Neural progenitor cell (in vitro differentiated cells): ENCODE measurements at regions not wholly inside any gene's neighbourhood (a gene's known extent, or its start where the extent isn't known, plus 50 kb on each side); places are given as distances from the start of the nearest gene placed in this dataset.
A peak's percentile ranks its signal among the peaks of the same experiment; 100 is the strongest.

Experiments
- DNase-seq: peaks from one replicate; pipeline ENCODE4 v3.0.0-alpha.2; 2016; ENCODE audit warnings: low spot score
- H2AFZ ChIP-seq: fragments of 200-600 bp; sonication (generic); replicated peaks from 2 replicates; pipeline ENCODE4 v1.6.1; 2016; ENCODE audit warnings: antibody characterized with exemption
- H3F3A ChIP-seq: fragments of 200-600 bp; sonication (generic); 2 replicates; pipeline ENCODE4 v1.6.1; 2016; ENCODE audit warnings: antibody characterized with exemption, low read depth
- H3K27ac ChIP-seq: fragments of 200-600 bp; sonication (generic); 2 replicates; pipeline ENCODE4 v1.5.1; 2016; ENCODE audit warnings: mild to moderate bottlenecking
- H3K27me3 ChIP-seq: fragments of 200-600 bp; sonication (generic); 2 replicates; pipeline ENCODE4 v1.6.1; 2016; ENCODE audit warnings: mild to moderate bottlenecking, moderate library complexity
- H3K36me3 ChIP-seq: fragments of 200-600 bp; sonication (generic); 2 replicates; pipeline ENCODE4 v1.5.1; 2016
- H3K4me1 ChIP-seq: fragments of 200-600 bp; sonication (generic); 2 replicates; pipeline ENCODE4 v1.6.1; 2016; ENCODE audit warnings: mixed run types
- H3K4me2 ChIP-seq: fragments of 200-600 bp; sonication (generic); 2 replicates; pipeline ENCODE4 v1.6.1; 2016
- H3K4me3 ChIP-seq: fragments of 200-600 bp; sonication (generic); 2 replicates; pipeline ENCODE4 v1.5.1; 2016
- H3K79me2 ChIP-seq: fragments of 200-600 bp; sonication (generic); 2 replicates; pipeline ENCODE4 v1.6.1; 2016; ENCODE audit warnings: low read depth
- H3K9ac ChIP-seq: fragments of 200-600 bp; sonication (generic); 2 replicates; pipeline ENCODE4 v1.6.1; 2016
- H3K9me3 ChIP-seq: fragments of 200-600 bp; sonication (generic); 2 replicates; pipeline ENCODE4 v1.5.1; 2016; ENCODE audit warnings: low read depth
- H4K20me1 ChIP-seq: fragments of 200-600 bp; sonication (generic); 2 replicates; pipeline ENCODE4 v1.6.1; 2016; ENCODE audit warnings: low read depth
- H3K27ac Mint-ChIP-seq: 3 replicates; pipeline ENCODE4 v1.8.0; 2021; ENCODE audit warnings: mixed read lengths
- H3K27me3 Mint-ChIP-seq: 2 replicates; pipeline ENCODE4 v1.8.0; 2022; ENCODE audit warnings: low read depth, mild to moderate bottlenecking, inconsistent platforms, moderate library complexity, mixed read lengths; ENCODE audit not compliant: insufficient read depth
- H3K36me3 Mint-ChIP-seq: 3 replicates; pipeline ENCODE4 v1.8.0; 2021; ENCODE audit warnings: mixed read lengths
- H3K4me1 Mint-ChIP-seq: 3 replicates; pipeline ENCODE4 v1.8.0; 2021; ENCODE audit warnings: mixed read lengths
- H3K4me3 Mint-ChIP-seq: 3 replicates; pipeline ENCODE4 v1.8.0; 2021; ENCODE audit warnings: mild to moderate bottlenecking, moderate library complexity, mixed read lengths
- H3K9me3 Mint-ChIP-seq: 3 replicates; pipeline ENCODE4 v1.8.0; 2020; ENCODE audit warnings: mixed read lengths
- EZH2 ChIP-seq: fragments of 200-600 bp; sonication (generic); IDR thresholded peaks from 2 replicates; pipeline ENCODE4 v1.6.1; 2017; ENCODE audit warnings: antibody characterized with exemption, mild to moderate bottlenecking, moderate library complexity
- EZH2phosphoT487 ChIP-seq: fragments of 200-600 bp; sonication (generic); IDR thresholded peaks from 2 replicates; pipeline ENCODE4 v1.6.1; 2017; ENCODE audit warnings: antibody characterized with exemption
- TF ChIP-seq, protein P1 (sequence below): fragments of 200-600 bp; sonication (generic); IDR thresholded peaks from 2 replicates; pipeline ENCODE4 v1.5.1; 2017; ENCODE audit warnings: antibody characterized with exemption, mild to moderate bottlenecking

DNA sequence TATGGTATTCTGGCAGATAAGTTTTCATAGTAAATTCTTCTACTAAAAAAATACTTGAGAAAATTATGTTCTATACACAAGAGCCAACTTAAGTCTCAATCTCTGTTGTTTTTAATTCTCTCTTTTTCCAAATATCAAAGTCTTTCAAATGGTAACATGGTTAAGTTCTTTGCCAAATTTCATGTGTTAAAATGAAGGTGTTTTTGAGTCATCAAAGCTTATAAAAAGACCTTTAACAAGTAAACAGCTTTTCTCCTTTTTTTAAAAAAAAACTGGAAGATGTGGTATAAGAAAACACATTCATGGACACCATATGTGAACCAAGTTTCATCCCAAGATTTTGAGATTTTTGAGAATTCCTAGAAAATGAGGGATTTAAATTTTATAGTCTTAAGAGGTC, 111.3 kb downstream of the FOXG1 start:
- Histone ChIP-seq H3K27ac (no peak overlapping the region), H3K36me3 (no peaks in the 10 kb centered on the region), H3K4me2 (no peak overlapping the region), H3K27me3 (no peaks in the 10 kb centered on the region), H4K20me1 (no peaks in the 10 kb centered on the region), H3K4me3 (no peak overlapping the region), H3K9me3 (no peaks in the 10 kb centered on the region), H3F3A (no peaks in the 10 kb centered on the region), H3K9ac (no peak overlapping the region), H3K79me2 (no peaks in the 10 kb centered on the region), H2AFZ (no peak overlapping the region), H3K4me1 (peaks cover 6% of the 10 kb centered on the region)
- no peak for TF ChIP-seq EZH2
- Mint-ChIP-seq H3K27ac (no peak overlapping the region), H3K4me1 (peaks cover 36% of the 10 kb centered on the region), H3K9me3 (no peaks in the 10 kb centered on the region), H3K27me3 (no peaks in the 10 kb centered on the region), H3K4me3 (no peak overlapping the region), H3K36me3 (no peaks in the 10 kb centered on the region)
- DNase-seq, result no peak

DNA sequence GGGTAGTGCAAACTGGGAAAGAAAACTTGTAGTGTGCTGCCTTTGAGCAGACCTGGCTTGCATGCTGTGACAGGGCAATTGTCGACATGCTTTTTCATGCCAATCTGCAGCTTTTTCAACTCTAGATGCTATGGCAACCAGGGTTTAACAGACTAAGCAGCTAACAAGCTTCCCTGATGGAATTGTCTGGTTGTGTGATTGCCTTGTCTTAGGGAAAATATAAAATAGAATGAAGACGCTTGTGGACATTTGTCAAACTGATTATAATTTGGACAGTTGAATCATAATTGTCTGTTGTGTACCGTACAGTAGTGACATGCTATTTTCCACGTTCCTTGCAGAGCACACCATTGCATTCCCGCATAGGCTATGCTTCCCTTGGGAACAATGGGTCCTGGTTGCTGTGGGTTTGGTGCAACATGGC, 113.0 kb downstream of the FOXG1 start:
- H3K4me1 ChIP-seq, result peaks cover 6% of the 10 kb centered on the region
- no peaks in the 10 kb centered on the region for H3K79me2 ChIP-seq
- Mint-ChIP-seq H3K36me3 (no peaks in the 10 kb centered on the region), H3K4me3 (peak overlapping the region; percentile 4), H3K9me3 (no peaks in the 10 kb centered on the region), H3K27ac (peak overlapping the region; percentile 72), H3K27me3 (no peaks in the 10 kb centered on the region), H3K4me1 (peaks cover 36% of the 10 kb centered on the region)
- H3K27ac ChIP-seq, result no peak overlapping the region
- H3F3A ChIP-seq, result no peaks in the 10 kb centered on the region
- H3K9me3 ChIP-seq, result no peaks in the 10 kb centered on the region
- H3K27me3 ChIP-seq, result no peaks in the 10 kb centered on the region
- no peak overlapping the region for H3K4me3 ChIP-seq
- TF ChIP-seq, protein P1, sequence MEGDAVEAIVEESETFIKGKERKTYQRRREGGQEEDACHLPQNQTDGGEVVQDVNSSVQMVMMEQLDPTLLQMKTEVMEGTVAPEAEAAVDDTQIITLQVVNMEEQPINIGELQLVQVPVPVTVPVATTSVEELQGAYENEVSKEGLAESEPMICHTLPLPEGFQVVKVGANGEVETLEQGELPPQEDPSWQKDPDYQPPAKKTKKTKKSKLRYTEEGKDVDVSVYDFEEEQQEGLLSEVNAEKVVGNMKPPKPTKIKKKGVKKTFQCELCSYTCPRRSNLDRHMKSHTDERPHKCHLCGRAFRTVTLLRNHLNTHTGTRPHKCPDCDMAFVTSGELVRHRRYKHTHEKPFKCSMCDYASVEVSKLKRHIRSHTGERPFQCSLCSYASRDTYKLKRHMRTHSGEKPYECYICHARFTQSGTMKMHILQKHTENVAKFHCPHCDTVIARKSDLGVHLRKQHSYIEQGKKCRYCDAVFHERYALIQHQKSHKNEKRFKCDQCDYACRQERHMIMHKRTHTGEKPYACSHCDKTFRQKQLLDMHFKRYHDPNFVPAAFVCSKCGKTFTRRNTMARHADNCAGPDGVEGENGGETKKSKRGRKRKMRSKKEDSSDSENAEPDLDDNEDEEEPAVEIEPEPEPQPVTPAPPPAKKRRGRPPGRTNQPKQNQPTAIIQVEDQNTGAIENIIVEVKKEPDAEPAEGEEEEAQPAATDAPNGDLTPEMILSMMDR, result no peak
- TF ChIP-seq EZH2, result no peak
- TF ChIP-seq EZH2phosphoT487, result no peak
- no peaks in the 10 kb centered on the region for H3K36me3 ChIP-seq
- H3K4me2 ChIP-seq, result peak overlapping the region; percentile 29
- DNase-seq, result peak; percentile 39
- no peak overlapping the region for H2AFZ ChIP-seq
- H3K9ac ChIP-seq, result no peak overlapping the region
- H4K20me1 ChIP-seq, result no peaks in the 10 kb centered on the region

DNA sequence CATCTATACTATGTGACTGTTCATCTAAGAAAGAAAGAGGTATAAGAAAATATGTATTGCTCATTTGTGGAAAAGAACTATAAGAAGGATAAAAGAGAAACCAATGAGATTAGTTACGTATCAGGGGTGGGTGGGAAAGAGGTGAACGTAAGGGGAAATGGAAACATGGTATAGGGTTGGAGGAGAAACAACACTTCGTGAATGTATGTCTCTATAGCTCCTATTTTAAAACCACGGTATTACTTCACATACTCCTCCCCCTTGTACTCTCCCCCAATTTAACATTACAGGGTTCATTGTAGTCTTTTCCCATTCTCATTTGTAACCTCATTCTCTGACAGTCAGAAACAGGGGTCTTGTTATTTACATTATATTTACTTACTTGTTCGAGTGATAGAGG, 120.4 kb downstream of the FOXG1 start:
- Histone ChIP-seq H3K36me3 (no peaks in the 10 kb centered on the region), H3K4me2 (no peak overlapping the region), H3K4me3 (no peak overlapping the region), H3K79me2 (no peaks in the 10 kb centered on the region), H2AFZ (no peak overlapping the region), H3K27ac (no peak overlapping the region), H3K9ac (no peak overlapping the region), H4K20me1 (no peaks in the 10 kb centered on the region), H3K27me3 (no peaks in the 10 kb centered on the region), H3K4me1 (no peaks in the 10 kb centered on the region), H3F3A (no peaks in the 10 kb centered on the region), H3K9me3 (no peaks in the 10 kb centered on the region)
- Mint-ChIP-seq H3K4me3 (no peak overlapping the region), H3K9me3 (no peaks in the 10 kb centered on the region), H3K27ac (no peak overlapping the region), H3K4me1 (no peaks in the 10 kb centered on the region), H3K27me3 (peaks cover 3% of the 10 kb centered on the region), H3K36me3 (peaks cover 1% of the 10 kb centered on the region)
- TF ChIP-seq EZH2phosphoT487 (no peak), EZH2 (no peak)
- TF ChIP-seq, protein P1, result no peak
- no peak for DNase-seq

DNA sequence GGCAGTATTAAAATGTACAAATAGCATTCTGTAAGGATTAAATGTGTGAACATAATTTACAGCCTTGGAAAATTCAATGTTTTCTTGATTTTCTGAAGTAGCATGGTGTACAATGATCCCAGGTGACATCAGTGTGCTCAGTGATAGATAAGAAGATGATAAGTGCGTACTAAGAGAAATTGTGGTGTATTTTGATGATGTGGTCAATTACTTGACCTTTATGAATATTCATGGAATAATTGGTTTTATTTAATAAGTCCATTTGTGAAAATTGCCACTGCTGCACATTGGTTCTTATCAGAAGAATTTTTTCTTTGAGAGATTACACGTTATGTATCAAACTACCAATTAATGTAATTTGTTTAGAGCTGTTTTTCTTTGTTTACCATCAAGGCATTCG, 128.8 kb downstream of the FOXG1 start:
- Histone ChIP-seq H2AFZ (no peak overlapping the region), H4K20me1 (no peaks in the 10 kb centered on the region), H3K79me2 (no peaks in the 10 kb centered on the region), H3K27ac (no peak overlapping the region), H3K9me3 (no peaks in the 10 kb centered on the region), H3K4me1 (no peaks in the 10 kb centered on the region), H3K4me3 (no peak overlapping the region), H3K4me2 (no peak overlapping the region), H3K9ac (no peak overlapping the region), H3K36me3 (no peaks in the 10 kb centered on the region), H3F3A (no peaks in the 10 kb centered on the region), H3K27me3 (no peaks in the 10 kb centered on the region)
- Mint-ChIP-seq H3K4me3 (no peak overlapping the region), H3K27ac (no peak overlapping the region), H3K4me1 (no peaks in the 10 kb centered on the region), H3K9me3 (no peaks in the 10 kb centered on the region), H3K36me3 (no peaks in the 10 kb centered on the region), H3K27me3 (no peaks in the 10 kb centered on the region)
- TF ChIP-seq, protein P1, result no peak
- no peak for TF ChIP-seq EZH2
- no peak for DNase-seq
